HepG2 (cell line): ENCODE measurements at regions not wholly inside any gene's neighbourhood (a gene's known extent, or its start where the extent isn't known, plus 50 kb on each side); places are given as distances from the start of the nearest gene placed in this dataset.

Experiments used
- ATAC-seq: fragments of 200-7000 bp; cut with Tn5 transposase; 3 replicates; pipeline ENCODE4 v1.9.1; 2020; ENCODE audit warnings: mild to moderate bottlenecking, moderate library complexity
- BruUV-seq: library from RNA; stranded (reverse); fragments of 400-500 nt; replicated peaks from 2 replicates; lab custom pipeline; 2021; lab: Mats Ljungman, UMichigan
- CTCF ChIA-PET: fragments of 300-600 bp; formaldehyde crosslinking; extraction: SDS; loops from one replicate; lab custom pipeline; 2021; ENCODE audit warnings: low total read pairs, inconsistent platforms, low intra/inter-chr PET ratio; lab: Yijun Ruan, JAX
- POLR2A ChIA-PET: fragments of 350-600 bp; sonication (Branson Sonifier 250); formaldehyde crosslinking; loops from one replicate; lab custom pipeline; 2020; ENCODE audit warnings: antibody characterized with exemption, inconsistent platforms; lab: Yijun Ruan, JAX
- DNase-seq: peaks from one replicate; pipeline ENCODE4 v3.0.0-alpha.2; 2015; ENCODE audit warnings: low spot score
- FAIRE-seq: peaks from 3 replicates; lab custom pipeline; 2011; peaks lifted over from hg19 to GRCh38; lab: Jason Lieb, UNC
- H2AFZ ChIP-seq: one replicate; pipeline ENCODE4 v1.6.1; 2011; ENCODE audit warnings: low read length, inconsistent platforms
- H3K27ac ChIP-seq: fragments of 300-600 bp; 3 replicates; pipeline ENCODE4 v1.8.0; 2011; ENCODE audit warnings: mixed run types, mild to moderate bottlenecking, mixed read lengths, low read length, inconsistent platforms; ENCODE audit not compliant: insufficient read depth; ENCODE audit errors: extremely low read length
- H3K27me3 ChIP-seq, 2 experiments: fragments of 200-600 bp in 1 of 2; 2 replicates in 1 of 2; 3 replicates in 1 of 2; pipeline versions ENCODE4 v1.6.0 to v1.8.0; 2011; ENCODE audit warnings: low read length in 2 of 2, mild to moderate bottlenecking in 2 of 2, moderate library complexity in 2 of 2, inconsistent platforms in 1 of 2; ENCODE audit not compliant: insufficient read depth in 2 of 2, control insufficient read depth in 1 of 2
- H3K36me3 ChIP-seq, 2 experiments: fragments of 200-600 bp in 1 of 2; replicated peaks in 1 of 2; 2 replicates in 1 of 2; 3 replicates in 1 of 2; pipeline versions ENCODE4 v1.5.1 to v1.8.0; 2011; ENCODE audit warnings: low read length in 2 of 2, inconsistent platforms in 1 of 2; ENCODE audit not compliant: insufficient read depth in 2 of 2, control insufficient read depth in 1 of 2
- H3K4me1 ChIP-seq: 2 replicates; pipeline ENCODE4 v1.5.1; 2012; ENCODE audit warnings: low read length, inconsistent platforms; ENCODE audit not compliant: insufficient read depth
- H3K4me2 ChIP-seq: 2 replicates; pipeline ENCODE4 v1.6.0; 2011; ENCODE audit warnings: low read depth, low read length, inconsistent platforms
- H3K4me3 ChIP-seq, 3 experiments: fragments of 200-600 bp in 1 of 3; sonication (generic), shearing (Covaris generic) in 1 of 3; replicated peaks in 1 of 3; 2 replicates each; pipeline ENCODE4 v1.5.1; 2011 to 2016; ENCODE audit warnings: low read length in 3 of 3, inconsistent platforms in 2 of 3, low read depth in 2 of 3, mild to moderate bottlenecking in 2 of 3, control low read depth in 1 of 3, mixed read lengths in 1 of 3; ENCODE audit not compliant: insufficient read depth in 1 of 3
- H3K79me2 ChIP-seq: one replicate; pipeline ENCODE4 v1.6.1; 2011; ENCODE audit warnings: low read length, inconsistent platforms; ENCODE audit not compliant: insufficient read depth
- H3K9ac ChIP-seq: 2 replicates; pipeline ENCODE4 v1.6.0; 2011; ENCODE audit warnings: mild to moderate bottlenecking, low read depth, low read length, inconsistent platforms; ENCODE audit not compliant: insufficient read depth
- H3K9me3 ChIP-seq: 2 replicates; pipeline ENCODE4 v1.5.1; 2012; ENCODE audit warnings: mild to moderate bottlenecking, low read length
- H4K20me1 ChIP-seq: 2 replicates; pipeline ENCODE4 v1.6.0; 2011; ENCODE audit warnings: inconsistent platforms, mild to moderate bottlenecking, low read length, moderate library complexity; ENCODE audit not compliant: insufficient read depth
- BORCS8-MEF2B ChIP-seq: sonication (generic); formaldehyde crosslinking; IDR thresholded peaks from 2 replicates; pipeline ENCODE4 v1.8.0; 2022; ENCODE audit warnings: mild to moderate bottlenecking, missing genetic modification reagents
- FIP1L1 ChIP-seq: fragments of 200-400 bp; formaldehyde crosslinking; IDR thresholded peaks from 2 replicates; pipeline ENCODE4 v1.6.1; 2018; ENCODE audit warnings: low read depth, mild to moderate bottlenecking, low read length, moderate library complexity, borderline replicate concordance; ENCODE audit not compliant: insufficient read depth
- KDM3A ChIP-seq: IDR thresholded peaks from 2 replicates; pipeline ENCODE4 v1.6.1; 2018; ENCODE audit warnings: low read depth, missing compliant biosample characterization
- NR2F2 ChIP-seq: IDR thresholded peaks from 2 replicates; pipeline ENCODE4 v1.6.1; 2012; ENCODE audit warnings: low read depth, inconsistent platforms, borderline replicate concordance
- PLRG1 ChIP-seq: fragments of 450-650 bp; conservative IDR thresholded peaks from 2 replicates; pipeline ENCODE4 v1.6.1; 2016
- SRSF4 ChIP-seq: fragments of 200-400 bp; formaldehyde crosslinking; IDR thresholded peaks from one replicate; pipeline ENCODE4 v1.6.1; 2018; ENCODE audit warnings: mild to moderate bottlenecking, low read depth, low read length, moderate library complexity; ENCODE audit not compliant: poor library complexity, severe bottlenecking
- TGIF2 ChIP-seq: IDR thresholded peaks from 2 replicates; pipeline ENCODE4 v1.6.1; 2016; ENCODE audit warnings: control low read depth, missing compliant biosample characterization
- ZNF207 ChIP-seq: fragments of 450-650 bp; IDR thresholded peaks from 2 replicates; pipeline ENCODE4 v1.6.1; 2016; ENCODE audit warnings: antibody characterized with exemption, borderline replicate concordance
- ZNF446 ChIP-seq: sonication (generic); formaldehyde crosslinking; IDR thresholded peaks from 2 replicates; pipeline ENCODE4 v1.5.0; 2020; ENCODE audit warnings: mild to moderate bottlenecking, missing genetic modification reagents
- ZNF570 ChIP-seq: sonication (generic); formaldehyde crosslinking; IDR thresholded peaks from 2 replicates; pipeline ENCODE4 v1.4.0; 2020; ENCODE audit warnings: mild to moderate bottlenecking, missing genetic modification reagents, borderline replicate concordance
- ZNF607 ChIP-seq: sonication (generic); formaldehyde crosslinking; IDR thresholded peaks from 2 replicates; pipeline ENCODE4 v1.5.1; 2020; ENCODE audit warnings: missing genetic modification reagents, mild to moderate bottlenecking, borderline replicate concordance
- ZNF629 ChIP-seq: sonication (generic); formaldehyde crosslinking; conservative IDR thresholded peaks from 2 replicates; pipeline ENCODE4 v1.5.0; 2020; ENCODE audit warnings: missing genetic modification reagents
- ZNF652 ChIP-seq: IDR thresholded peaks from 2 replicates; pipeline ENCODE4 v1.6.1; 2016; ENCODE audit warnings: low read depth, borderline replicate concordance
- ZNF678 ChIP-seq: sonication (generic); formaldehyde crosslinking; IDR thresholded peaks from 2 replicates; pipeline ENCODE4 v1.4.0; 2020; ENCODE audit warnings: mild to moderate bottlenecking, missing genetic modification reagents
- WGBS: methylation state at CpG from one replicate; pipeline ENCODE4 v1.1.6; 2017; ENCODE audit warnings: low lambda C conversion rate; 5-methylcytosine and 5-hydroxymethylcytosine counted together
- in situ Hi-C: cut with HindIII; loops from 2 replicates; pipeline ENCODE4 v1.10.0; 2017; ENCODE audit warnings: low pct_unique_long_range_greater_than_20kb; ENCODE audit not compliant: extremely low pct_ligation_motif_present
- intact Hi-C: fragments of 100-400 bp; cut with micrococcal nuclease; formaldehyde crosslinking; loops from one replicate; pipeline ENCODE4 v1.10.0; 2022; ENCODE audit not compliant: unreplicated experiment
- TF ChIP-seq, protein P1 (sequence below): sonication (generic); formaldehyde crosslinking; IDR thresholded peaks from 2 replicates; pipeline ENCODE4 v1.8.0; 2022; ENCODE audit warnings: mild to moderate bottlenecking, missing genetic modification reagents, borderline replicate concordance

DNA sequence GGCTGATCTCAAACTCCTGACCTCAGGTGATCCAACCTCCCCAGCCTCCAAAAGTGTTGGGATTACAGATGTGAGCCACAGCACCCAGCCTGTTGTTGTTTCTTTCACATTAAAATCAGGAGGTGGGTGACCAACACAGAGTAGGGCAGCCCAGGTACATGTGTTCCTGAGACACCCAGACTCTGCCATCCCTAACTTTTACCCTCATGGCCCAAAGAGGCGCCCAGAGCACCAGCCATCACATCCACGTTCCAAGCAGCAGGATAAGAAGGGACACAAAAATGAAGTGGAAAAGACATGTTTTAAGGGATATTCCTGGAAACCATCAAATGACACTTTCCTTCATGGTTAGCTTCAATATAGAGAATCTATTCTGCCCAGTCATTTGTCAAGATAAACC, 159.6 kb upstream of the KLF6 start (continued):
- TF ChIP-seq, protein P1, sequence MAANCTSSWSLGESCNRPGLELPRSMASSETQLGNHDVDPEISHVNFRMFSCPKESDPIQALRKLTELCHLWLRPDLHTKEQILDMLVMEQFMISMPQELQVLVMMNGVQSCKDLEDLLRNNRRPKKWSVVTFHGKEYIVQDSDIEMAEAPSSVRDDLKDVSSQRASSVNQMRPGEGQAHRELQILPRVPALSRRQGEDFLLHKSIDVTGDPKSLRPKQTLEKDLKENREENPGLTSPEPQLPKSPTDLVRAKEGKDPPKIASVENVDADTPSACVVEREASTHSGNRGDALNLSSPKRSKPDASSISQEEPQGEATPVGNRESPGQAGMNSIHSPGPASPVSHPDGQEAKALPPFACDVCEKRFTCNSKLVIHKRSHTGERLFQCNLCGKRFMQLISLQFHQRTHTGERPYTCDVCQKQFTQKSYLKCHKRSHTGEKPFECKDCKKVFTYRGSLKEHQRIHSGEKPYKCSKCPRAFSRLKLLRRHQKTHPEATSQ (CRISPR knock-in tag), result no peak
- TF ChIP-seq ZNF207 (no peak), ZNF607 (CRISPR knock-in tag) (no peak), NR2F2 (no peak), ZNF678 (CRISPR knock-in tag) (no peak), ZNF629 (no peak), ZNF570 (no peak), TGIF2 (CRISPR knock-in tag) (no peak), ZNF652 (no peak)
- TF ChIP-seq, all 625 proteins: peak for 0

DNA sequence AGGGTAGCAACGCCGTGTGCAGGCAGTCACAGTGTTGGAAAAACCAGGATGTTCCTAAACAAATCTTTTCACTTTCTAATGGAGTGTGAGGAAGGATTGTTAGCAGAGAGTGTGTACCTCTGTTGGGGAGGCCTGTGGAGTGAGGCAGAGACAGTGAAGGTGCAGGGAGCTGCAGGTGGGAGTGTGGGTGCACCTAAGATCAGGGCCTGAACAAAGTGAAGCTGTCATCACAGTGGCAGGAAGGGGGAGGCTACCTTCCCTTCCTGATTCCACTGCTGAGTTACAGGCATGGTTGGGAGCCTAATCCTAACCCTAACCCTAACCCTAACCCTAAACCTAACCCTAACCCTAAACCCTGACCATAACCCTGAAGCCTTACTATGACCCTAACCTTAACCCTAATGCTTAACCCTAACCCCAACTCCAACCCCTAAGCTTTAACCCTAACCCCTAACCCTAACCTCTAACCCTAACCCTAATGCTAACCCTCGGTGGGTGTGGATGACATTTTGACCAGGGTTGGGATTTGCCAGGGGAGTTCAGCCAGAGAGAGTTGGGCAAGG, 158.8 kb upstream of the KLF6 start:
- Histone ChIP-seq H4K20me1 (no peaks in the 10 kb centered on the region), H2AFZ (no peak overlapping the region), H3K79me2 (no peaks in the 10 kb centered on the region), H3K4me1 (no peaks in the 10 kb centered on the region), H3K9me3 (no peaks in the 10 kb centered on the region), H3K36me3 (no peaks in the 10 kb centered on the region), H3K27me3 (peaks cover 0 to 38% of the 10 kb centered on the region in 2 experiments; a peak in 2 of 5 replicates), H3K27ac (no peak overlapping the region), H3K4me3 (no peak overlapping the region), H3K9ac (no peak overlapping the region), H3K4me2 (no peak overlapping the region)
- no peak for ATAC-seq
- in situ Hi-C loops, result no loop called here
- FAIRE-seq, result no peak
- ChIA-PET POLR2A (no interaction called here), CTCF (no interaction called here)
- 22% methylated on average over 3 of the region's 3 CpGs for WGBS
- TF ChIP-seq PLRG1, result no peak
- no peak for TF ChIP-seq SRSF4
- no peak for TF ChIP-seq BORCS8-MEF2B (CRISPR knock-in tag)
- no peak for TF ChIP-seq ZNF446
- no peak for TF ChIP-seq KDM3A (CRISPR knock-in tag)
- no peak for TF ChIP-seq FIP1L1
- no TSS peak for BruUV-seq
- intact Hi-C loops, result no loop called here
- DNase-seq, result no peak
